Upper lobe of right lung (tissue), 1 donor: ENCODE measurements at regions not wholly inside any gene's neighbourhood (a gene's known extent, or its start where the extent isn't known, plus 50 kb on each side); places are given as distances from the start of the nearest gene placed in this dataset.

Experiments used
- ATAC-seq: fragments of 200-7000 bp; cut with Tn5 transposase; one replicate; pipeline ENCODE4 v1.9.1; 2020; ENCODE audit warnings: mild to moderate bottlenecking, moderate library complexity
- DNase-seq: peaks from one replicate; pipeline ENCODE4 v3.0.0-alpha.2; 2020
- H3K27ac ChIP-seq: fragments of 200-600 bp; one replicate; pipeline ENCODE4 v1.8.0; 2022
- H3K27me3 ChIP-seq: fragments of 200-600 bp; one replicate; pipeline ENCODE4 v1.8.0; 2022; ENCODE audit warnings: mild to moderate bottlenecking
- H3K36me3 ChIP-seq: fragments of 200-600 bp; one replicate; pipeline ENCODE4 v1.8.0; 2022
- H3K4me1 ChIP-seq: fragments of 200-600 bp; one replicate; pipeline ENCODE4 v1.8.0; 2022
- H3K4me3 ChIP-seq: fragments of 200-600 bp; one replicate; pipeline ENCODE4 v1.8.0; 2022; ENCODE audit warnings: mild to moderate bottlenecking
- H3K9me3 ChIP-seq: fragments of 200-600 bp; one replicate; pipeline ENCODE4 v1.8.0; 2022
- intact Hi-C: fragments of 100-400 bp; cut with DNase I; formaldehyde crosslinking; loops from one replicate; pipeline ENCODE4 v1.11.0; 2022
- TF ChIP-seq, protein P1 (sequence below): fragments of 200-600 bp; IDR thresholded peaks from one replicate; pipeline ENCODE4 v1.8.0; 2022; ENCODE audit warnings: antibody characterized with exemption
- donor health status: DM: no; HTN: yes; CAD: no; lungs with severe emphysema.

DNA sequence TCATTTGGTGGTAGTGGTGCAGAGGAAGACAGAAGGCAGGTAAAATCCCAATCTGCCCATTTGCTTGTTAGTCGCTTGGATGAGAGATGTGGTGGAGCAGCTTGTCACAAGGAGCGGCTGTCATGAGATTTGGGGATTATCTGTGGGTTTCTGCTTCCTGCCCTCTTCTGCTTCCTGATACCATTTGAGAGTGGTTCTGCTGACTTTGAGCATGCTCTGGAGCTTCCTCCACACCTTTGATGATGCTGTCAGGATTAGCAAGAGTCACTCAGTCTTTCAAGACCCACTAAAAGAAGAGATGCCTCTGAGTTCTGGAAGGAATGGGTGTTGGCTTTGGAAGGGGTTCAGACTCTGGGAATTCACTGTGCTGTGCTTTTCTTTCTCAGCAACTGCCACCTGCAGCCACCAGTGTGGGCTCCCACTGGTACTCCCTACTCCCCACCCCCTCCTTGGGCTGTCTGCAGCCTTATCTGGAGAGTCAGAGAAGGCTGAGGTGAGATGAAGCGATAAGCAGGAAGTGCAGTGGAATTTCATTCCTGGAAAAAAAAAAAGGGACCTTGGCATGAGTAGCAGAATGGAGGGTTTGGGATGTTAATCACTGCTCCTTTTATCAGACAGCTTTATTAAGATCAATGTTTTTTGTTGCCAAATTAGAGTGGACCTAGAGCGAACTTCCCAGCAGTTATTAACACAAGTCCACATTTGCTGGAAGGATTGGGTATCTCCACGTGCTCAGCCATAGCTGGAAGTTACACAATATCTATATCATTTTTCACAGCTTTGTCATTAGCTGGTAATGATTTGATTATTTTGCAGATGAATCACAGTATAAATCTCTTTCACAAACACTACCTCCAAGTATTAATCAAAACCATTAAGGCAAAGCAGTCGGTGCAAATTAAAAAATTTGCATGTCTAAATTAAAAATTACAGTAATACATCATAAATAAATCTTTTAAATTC lies 233.0 kb upstream of the SATB1 start:
- Histone ChIP-seq H3K4me3 (no peak overlapping the region), H3K27ac (no peak overlapping the region), H3K36me3 (no peaks in the 10 kb centered on the region), H3K4me1 (no peaks in the 10 kb centered on the region), H3K27me3 (no peaks in the 10 kb centered on the region), H3K9me3 (no peaks in the 10 kb centered on the region)
- DNase-seq (no peak), ATAC-seq (no peak)
- TF ChIP-seq, protein P1, sequence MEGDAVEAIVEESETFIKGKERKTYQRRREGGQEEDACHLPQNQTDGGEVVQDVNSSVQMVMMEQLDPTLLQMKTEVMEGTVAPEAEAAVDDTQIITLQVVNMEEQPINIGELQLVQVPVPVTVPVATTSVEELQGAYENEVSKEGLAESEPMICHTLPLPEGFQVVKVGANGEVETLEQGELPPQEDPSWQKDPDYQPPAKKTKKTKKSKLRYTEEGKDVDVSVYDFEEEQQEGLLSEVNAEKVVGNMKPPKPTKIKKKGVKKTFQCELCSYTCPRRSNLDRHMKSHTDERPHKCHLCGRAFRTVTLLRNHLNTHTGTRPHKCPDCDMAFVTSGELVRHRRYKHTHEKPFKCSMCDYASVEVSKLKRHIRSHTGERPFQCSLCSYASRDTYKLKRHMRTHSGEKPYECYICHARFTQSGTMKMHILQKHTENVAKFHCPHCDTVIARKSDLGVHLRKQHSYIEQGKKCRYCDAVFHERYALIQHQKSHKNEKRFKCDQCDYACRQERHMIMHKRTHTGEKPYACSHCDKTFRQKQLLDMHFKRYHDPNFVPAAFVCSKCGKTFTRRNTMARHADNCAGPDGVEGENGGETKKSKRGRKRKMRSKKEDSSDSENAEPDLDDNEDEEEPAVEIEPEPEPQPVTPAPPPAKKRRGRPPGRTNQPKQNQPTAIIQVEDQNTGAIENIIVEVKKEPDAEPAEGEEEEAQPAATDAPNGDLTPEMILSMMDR = no peak
- intact Hi-C loops = no loop called here

DNA sequence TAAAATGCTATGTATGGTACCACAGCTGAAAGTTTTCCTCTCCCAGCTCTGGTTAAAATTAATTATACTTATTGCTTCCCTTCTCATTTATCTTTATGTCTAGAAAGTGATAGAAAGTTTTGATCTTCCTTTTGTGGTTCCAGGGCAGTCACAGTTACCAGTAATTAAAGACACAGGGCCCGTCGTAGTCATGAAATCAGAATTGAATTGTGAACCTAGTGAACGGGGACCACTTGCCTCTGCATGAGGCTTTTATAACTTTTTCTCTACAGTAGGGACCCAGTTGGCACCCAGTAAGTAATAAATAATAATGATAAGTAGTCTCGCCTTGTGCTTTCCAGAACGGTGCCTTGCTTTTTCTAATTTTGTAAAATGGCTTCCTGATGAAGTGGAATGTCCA lies 231.7 kb upstream of the SATB1 start:
- DNase-seq = no peak

DNA sequence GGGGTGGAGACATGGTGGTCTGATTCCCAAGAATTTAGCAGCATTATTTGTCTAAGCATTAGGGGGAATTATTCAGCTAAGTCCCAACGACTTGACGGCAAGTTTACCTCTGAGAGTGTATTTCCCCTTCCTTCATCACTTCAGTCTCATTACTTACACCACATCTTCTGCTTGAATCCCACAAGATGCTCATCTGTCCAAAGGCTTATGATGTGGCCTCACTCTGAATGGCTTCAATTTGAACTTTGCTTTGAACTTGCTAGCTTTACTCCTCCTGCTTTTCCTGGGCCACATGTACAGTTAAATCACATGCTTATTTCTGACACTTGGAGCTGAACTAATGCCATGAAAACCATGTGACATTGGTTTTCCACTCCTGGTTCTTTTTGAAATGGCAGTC lies 231.3 kb upstream of the SATB1 start:
- no peak overlapping the region for H3K4me3 ChIP-seq
- DNase-seq (no peak), ATAC-seq (no peak)
- no peaks in the 10 kb centered on the region for H3K36me3 ChIP-seq
- TF ChIP-seq, protein P1 = no peak
- no peaks in the 10 kb centered on the region for H3K4me1 ChIP-seq
- H3K27ac ChIP-seq = no peak overlapping the region
- H3K9me3 ChIP-seq = no peaks in the 10 kb centered on the region
- H3K27me3 ChIP-seq = no peaks in the 10 kb centered on the region
- intact Hi-C loops = no loop called here

More for the DNA sequence above, 231.7 kb upstream of the SATB1 start:
- Histone ChIP-seq H3K27ac (no peak overlapping the region), H3K36me3 (no peaks in the 10 kb centered on the region), H3K4me3 (no peak overlapping the region), H3K27me3 (no peaks in the 10 kb centered on the region), H3K9me3 (no peaks in the 10 kb centered on the region), H3K4me1 (no peaks in the 10 kb centered on the region)
- TF ChIP-seq, protein P1 = no peak
- ATAC-seq = no peak
- intact Hi-C loops = no loop called here

DNA sequence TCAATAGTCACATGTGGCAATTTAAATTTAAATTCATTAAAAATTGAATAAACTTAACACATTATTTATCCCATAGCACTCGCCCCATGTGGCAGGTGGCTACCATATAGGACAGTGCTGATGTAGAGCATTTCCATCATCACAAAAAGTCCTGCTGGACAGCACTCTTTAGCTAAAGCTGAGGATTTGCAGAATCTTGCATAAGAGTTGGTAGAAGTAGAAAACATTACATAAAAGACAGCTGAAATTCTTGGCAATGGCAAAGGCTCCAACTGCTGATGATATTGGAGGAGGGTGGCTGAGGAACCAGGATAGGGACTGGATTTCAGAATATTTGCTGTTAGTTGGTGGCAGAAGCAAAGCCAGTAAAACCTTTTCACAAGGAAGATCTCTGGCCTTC lies 230.7 kb upstream of the SATB1 start:
- H3K27ac ChIP-seq = no peak overlapping the region
- H3K36me3 ChIP-seq = no peaks in the 10 kb centered on the region
- DNase-seq (no peak), ATAC-seq (no peak)
- no peaks in the 10 kb centered on the region for H3K9me3 ChIP-seq
- H3K4me1 ChIP-seq = no peaks in the 10 kb centered on the region
- intact Hi-C loops = no loop called here
- no peak overlapping the region for H3K4me3 ChIP-seq
- H3K27me3 ChIP-seq = no peaks in the 10 kb centered on the region
- TF ChIP-seq, protein P1 = no peak

DNA sequence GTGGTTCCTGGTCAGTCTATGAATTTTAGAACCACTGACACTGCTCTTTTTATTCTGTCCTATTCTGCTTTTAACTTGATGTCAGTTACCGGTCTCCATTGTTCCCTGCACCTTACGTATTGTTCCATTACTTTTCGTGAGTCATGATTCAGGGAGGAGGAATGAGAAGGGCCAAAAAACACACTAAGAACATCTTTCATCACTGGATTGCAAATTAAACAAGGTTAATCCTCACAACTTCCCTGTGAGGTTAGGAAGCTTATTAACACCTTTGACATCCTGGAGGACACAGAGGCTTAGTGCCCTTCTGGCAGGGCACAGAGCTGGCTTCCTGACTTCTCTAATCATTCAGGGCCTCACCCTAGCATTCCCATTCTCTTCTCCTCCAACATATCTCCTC lies 227.6 kb upstream of the SATB1 start:
- intact Hi-C loops = no loop called here
- no peak for ATAC-seq
- TF ChIP-seq, protein P1 = no peak

More for the DNA sequence above, 227.6 kb upstream of the SATB1 start:
- Histone ChIP-seq H3K27ac (no peak overlapping the region), H3K9me3 (no peaks in the 10 kb centered on the region), H3K36me3 (no peaks in the 10 kb centered on the region), H3K4me1 (no peaks in the 10 kb centered on the region), H3K4me3 (no peak overlapping the region), H3K27me3 (no peaks in the 10 kb centered on the region)
- DNase-seq = no peak
